MV-4-11 (cell line): ENCODE measurements at regions not wholly inside any gene's neighbourhood (a gene's known extent, or its start where the extent isn't known, plus 50 kb on each side); places are given as distances from the start of the nearest gene placed in this dataset.

ENCODE experiments used
- DNase-seq: peaks from one replicate; lab custom pipeline; 2025; lab: John Stamatoyannopoulos, UW

- no peak for DNase-seq
Measured at GRCh38 chr2:234677758-234678538, 181.1 kb upstream of the ARL4C start.

GRCh38 chr2:234676783-234677450 lies 180.0 kb upstream of the ARL4C start:
- DNase-seq, result no peak

- DNase-seq, result no peak
Measured at GRCh38 chr2:234676109-234676782, 179.4 kb upstream of the ARL4C start.

GRCh38 chr2:234674781-234675201 lies 177.9 kb upstream of the ARL4C start:
- no peak for DNase-seq

GRCh38 chr2:234673961-234674759 lies 177.3 kb upstream of the ARL4C start:
- DNase-seq, result no peak

- no peak for DNase-seq
Measured at GRCh38 chr2:234673501-234673900, 176.6 kb upstream of the ARL4C start.

GRCh38 chr2:234672498-234673150 lies 175.7 kb upstream of the ARL4C start:
- DNase-seq, result no peak

- no peak for DNase-seq
Measured at GRCh38 chr2:234671716-234672115, 174.8 kb upstream of the ARL4C start.

- DNase-seq, result no peak
Measured at GRCh38 chr2:234671231-234671630, 174.3 kb upstream of the ARL4C start.

GRCh38 chr2:234670806-234671205 lies 173.9 kb upstream of the ARL4C start:
- no peak for DNase-seq

GRCh38 chr2:234670052-234670451 lies 173.2 kb upstream of the ARL4C start:
- no peak for DNase-seq

GRCh38 chr2:234669621-234670020 lies 172.7 kb upstream of the ARL4C start:
- no peak for DNase-seq

- no peak for DNase-seq
Measured at GRCh38 chr2:234669001-234669400, 172.1 kb upstream of the ARL4C start.

GRCh38 chr2:234666911-234667310 lies 170.0 kb upstream of the ARL4C start:
- no peak for DNase-seq

GRCh38 chr2:234665304-234665703 lies 168.4 kb upstream of the ARL4C start:
- no peak for DNase-seq

- no peak for DNase-seq
Measured at GRCh38 chr2:234661849-234662248, 165.0 kb upstream of the ARL4C start.

- no peak for DNase-seq
Measured at GRCh38 chr2:234661175-234661574, 164.3 kb upstream of the ARL4C start.

GRCh38 chr2:234655706-234656105 lies 158.8 kb upstream of the ARL4C start:
- no peak for DNase-seq

- no peak for DNase-seq
Measured at GRCh38 chr2:234650911-234651310, 154.0 kb upstream of the ARL4C start.

GRCh38 chr2:234649951-234650350 lies 153.1 kb upstream of the ARL4C start:
- no peak for DNase-seq

GRCh38 chr2:234643407-234643806 lies 146.5 kb upstream of the ARL4C start:
- no peak for DNase-seq

- no peak for DNase-seq
Measured at GRCh38 chr2:234641086-234641485, 144.2 kb upstream of the ARL4C start.
